C4-2B (cell line): ENCODE measurements at regions not wholly inside any gene's neighbourhood (a gene's known extent, or its start where the extent isn't known, plus 50 kb on each side); places are given as distances from the start of the nearest gene placed in this dataset.

Experiments
- ZFX ChIP-seq: fragments of 450-650 bp; IDR thresholded peaks from 2 replicates; pipeline ENCODE4 v1.6.1; 2017
- TF ChIP-seq, protein P1 (sequence below): fragments of 450-650 bp; conservative IDR thresholded peaks from 2 replicates; pipeline ENCODE4 v1.5.1; 2017; ENCODE audit warnings: mild to moderate bottlenecking

DNA sequence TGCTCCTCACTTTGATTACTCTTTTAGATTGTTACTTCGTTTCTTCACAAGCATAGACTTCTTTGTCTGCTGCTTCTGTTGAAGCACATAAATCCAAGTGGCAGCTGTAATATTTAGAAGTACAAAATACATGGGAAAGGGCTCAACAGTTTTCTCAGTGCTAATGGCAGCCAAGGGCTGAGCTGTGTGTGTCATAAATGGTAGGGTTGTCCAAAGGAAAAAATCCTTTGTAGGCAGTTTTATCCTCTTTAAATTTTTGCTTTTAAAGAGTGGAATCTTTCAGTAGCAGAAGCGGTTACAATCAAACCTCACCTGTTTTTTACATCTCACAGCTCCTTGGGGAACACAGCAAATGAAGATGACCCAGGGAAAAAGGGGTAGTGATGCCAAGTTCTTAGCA lies 650.8 kb downstream of the PLPP3 start:
- TF ChIP-seq, protein P1, sequence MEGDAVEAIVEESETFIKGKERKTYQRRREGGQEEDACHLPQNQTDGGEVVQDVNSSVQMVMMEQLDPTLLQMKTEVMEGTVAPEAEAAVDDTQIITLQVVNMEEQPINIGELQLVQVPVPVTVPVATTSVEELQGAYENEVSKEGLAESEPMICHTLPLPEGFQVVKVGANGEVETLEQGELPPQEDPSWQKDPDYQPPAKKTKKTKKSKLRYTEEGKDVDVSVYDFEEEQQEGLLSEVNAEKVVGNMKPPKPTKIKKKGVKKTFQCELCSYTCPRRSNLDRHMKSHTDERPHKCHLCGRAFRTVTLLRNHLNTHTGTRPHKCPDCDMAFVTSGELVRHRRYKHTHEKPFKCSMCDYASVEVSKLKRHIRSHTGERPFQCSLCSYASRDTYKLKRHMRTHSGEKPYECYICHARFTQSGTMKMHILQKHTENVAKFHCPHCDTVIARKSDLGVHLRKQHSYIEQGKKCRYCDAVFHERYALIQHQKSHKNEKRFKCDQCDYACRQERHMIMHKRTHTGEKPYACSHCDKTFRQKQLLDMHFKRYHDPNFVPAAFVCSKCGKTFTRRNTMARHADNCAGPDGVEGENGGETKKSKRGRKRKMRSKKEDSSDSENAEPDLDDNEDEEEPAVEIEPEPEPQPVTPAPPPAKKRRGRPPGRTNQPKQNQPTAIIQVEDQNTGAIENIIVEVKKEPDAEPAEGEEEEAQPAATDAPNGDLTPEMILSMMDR = no peak
- TF ChIP-seq ZFX = no peak
